H1 (cell line): ENCODE measurements at regions not wholly inside any gene's neighbourhood (a gene's known extent, or its start where the extent isn't known, plus 50 kb on each side); places are given as distances from the start of the nearest gene placed in this dataset.

Experiments
- ATF3 ChIP-seq: IDR thresholded peaks from 2 replicates; pipeline ENCODE4 v1.6.1; 2011; ENCODE audit warnings: low read depth, mild to moderate bottlenecking, low read length; ENCODE audit not compliant: insufficient read depth
- CEBPB ChIP-seq: IDR thresholded peaks from 2 replicates; pipeline ENCODE4 v1.6.1; 2012; ENCODE audit warnings: low read depth, low read length
- CHD2 ChIP-seq: IDR thresholded peaks from 2 replicates; pipeline ENCODE4 v1.6.1; 2012; ENCODE audit warnings: low read length, improper control_type of control experiment
- CREB1 ChIP-seq: IDR thresholded peaks from 2 replicates; pipeline ENCODE4 v1.6.1; 2012; ENCODE audit warnings: inconsistent platforms
- CTCF ChIP-seq, 3 experiments: IDR thresholded peaks; 1 replicate in 2 of 3; 2 replicates in 1 of 3; pipeline versions ENCODE4 v1.5.1 to v1.6.1; 2011; ENCODE audit warnings: low read length in 3 of 3, mild to moderate bottlenecking in 3 of 3, inconsistent platforms in 2 of 3, low read depth in 1 of 3, moderate library complexity in 1 of 3; ENCODE audit not compliant: insufficient read depth in 1 of 3; ENCODE audit errors: control extremely low read depth in 1 of 3
- EP300 ChIP-seq, 2 experiments: IDR thresholded peaks; 1 replicate in 1 of 2; 2 replicates in 1 of 2; pipeline ENCODE4 v1.6.1; 2011 to 2012; ENCODE audit warnings: low read depth in 2 of 2, low read length in 2 of 2, mild to moderate bottlenecking in 2 of 2, borderline replicate concordance in 1 of 2, inconsistent platforms in 1 of 2, moderate library complexity in 1 of 2
- EZH2 ChIP-seq: fragments of 200-600 bp; sonication (generic); IDR thresholded peaks from 2 replicates; pipeline ENCODE4 v1.7.1; 2012; ENCODE audit warnings: low read depth, mild to moderate bottlenecking, moderate library complexity, low read length, inconsistent platforms; ENCODE audit not compliant: severe bottlenecking
- GABPA ChIP-seq: IDR thresholded peaks from 2 replicates; pipeline ENCODE4 v1.6.1; 2011; ENCODE audit warnings: mild to moderate bottlenecking, low read length, moderate library complexity, borderline replicate concordance; ENCODE audit not compliant: insufficient read depth
- NANOG ChIP-seq: IDR thresholded peaks from 2 replicates; pipeline ENCODE4 v1.6.1; 2011; ENCODE audit warnings: low read length, low read depth, mild to moderate bottlenecking, inconsistent platforms; ENCODE audit not compliant: insufficient read depth, poor library complexity, severe bottlenecking
- POLR2A ChIP-seq, 2 experiments: IDR thresholded peaks; 1 replicate in 1 of 2; 2 replicates in 1 of 2; pipeline ENCODE4 v1.6.1; 2011; ENCODE audit warnings: low read depth in 2 of 2, low read length in 2 of 2, mild to moderate bottlenecking in 2 of 2; ENCODE audit errors: control extremely low read depth in 1 of 2
- TEAD4 ChIP-seq: IDR thresholded peaks from 2 replicates; pipeline ENCODE4 v1.6.1; 2012; ENCODE audit warnings: low read depth, low read length, inconsistent platforms, mixed read lengths
- YY1 ChIP-seq: IDR thresholded peaks from 2 replicates; pipeline ENCODE4 v1.6.1; 2011; ENCODE audit warnings: low read depth, mild to moderate bottlenecking, low read length

- TF ChIP-seq EZH2 (no peak), POLR2A (IDR thresholded peaks at IDR 0.05; ENCODE audit: control extremely low read depth in 1 of 2, low read depth in 2 of 2, low read length in 2 of 2) (no peak), CHD2 (no peak), NANOG (no peak), CTCF (IDR thresholded peaks at IDR 0.05; ENCODE audit: control extremely low read depth in 1 of 3, insufficient read depth in 1 of 3, low read depth in 1 of 3, low read length in 3 of 3) (no peak), GABPA (no peak), CEBPB (no peak), YY1 (no peak), CREB1 (no peak), EP300 (IDR thresholded peaks at IDR 0.05; ENCODE audit: borderline replicate concordance in 1 of 2, low read depth in 2 of 2, low read length in 2 of 2) (no peak), TEAD4 (no peak), ATF3 (no peak)
These were observed 66.4 kb upstream of the FBXO28 start for GRCh38 chr1:224047538-224047937.
